GM18870 (cell line): ENCODE measurements at regions not wholly inside any gene's neighbourhood (a gene's known extent, or its start where the extent isn't known, plus 50 kb on each side); places are given as distances from the start of the nearest gene placed in this dataset.

Experiments used
- ATAC-seq: cut with Tn5 transposase; IDR thresholded peaks from one replicate; pipeline ENCODE4 v1.9.1; 2021; ENCODE audit warnings: moderate library complexity; ENCODE audit not compliant: unreplicated experiment

- no peak for ATAC-seq
Observed at GRCh38 chr22:48963405-48963804, 864.3 kb downstream of the BRD1 start.

DNA sequence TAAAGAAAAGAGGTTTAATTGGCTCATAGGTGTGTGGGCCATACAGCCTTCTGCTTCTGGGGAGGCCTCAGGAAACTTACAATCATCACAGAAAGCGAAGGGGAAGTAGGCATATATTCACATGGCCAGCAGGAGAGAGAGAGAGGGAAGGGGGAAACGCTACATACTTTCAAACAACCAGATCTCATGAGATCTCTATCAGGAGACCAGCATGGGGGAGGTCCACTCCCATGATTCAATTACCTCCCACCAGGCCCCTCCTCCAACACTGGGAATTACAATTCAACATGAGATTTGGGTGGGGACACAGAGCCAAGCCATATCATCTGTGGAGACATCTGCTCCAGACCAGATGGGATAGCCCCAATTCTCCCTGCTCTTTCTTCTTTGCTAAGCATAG lies 866.0 kb downstream of the BRD1 start:
- no peak for ATAC-seq

GRCh38 chr22:48960980-48961660 lies 866.6 kb downstream of the BRD1 start:
- ATAC-seq = no peak

GRCh38 chr22:48960576-48960975 lies 867.1 kb downstream of the BRD1 start:
- ATAC-seq = no peak

- ATAC-seq = no peak
Observed at GRCh38 chr22:48959496-48959895, 868.2 kb downstream of the BRD1 start.

- no peak for ATAC-seq
Observed at GRCh38 chr22:48957987-48958321, 869.7 kb downstream of the BRD1 start.

- no peak for ATAC-seq
Observed at GRCh38 chr22:48957311-48957986, 870.2 kb downstream of the BRD1 start.

GRCh38 chr22:48955351-48956311 lies 872.0 kb downstream of the BRD1 start:
- no peak for ATAC-seq

DNA sequence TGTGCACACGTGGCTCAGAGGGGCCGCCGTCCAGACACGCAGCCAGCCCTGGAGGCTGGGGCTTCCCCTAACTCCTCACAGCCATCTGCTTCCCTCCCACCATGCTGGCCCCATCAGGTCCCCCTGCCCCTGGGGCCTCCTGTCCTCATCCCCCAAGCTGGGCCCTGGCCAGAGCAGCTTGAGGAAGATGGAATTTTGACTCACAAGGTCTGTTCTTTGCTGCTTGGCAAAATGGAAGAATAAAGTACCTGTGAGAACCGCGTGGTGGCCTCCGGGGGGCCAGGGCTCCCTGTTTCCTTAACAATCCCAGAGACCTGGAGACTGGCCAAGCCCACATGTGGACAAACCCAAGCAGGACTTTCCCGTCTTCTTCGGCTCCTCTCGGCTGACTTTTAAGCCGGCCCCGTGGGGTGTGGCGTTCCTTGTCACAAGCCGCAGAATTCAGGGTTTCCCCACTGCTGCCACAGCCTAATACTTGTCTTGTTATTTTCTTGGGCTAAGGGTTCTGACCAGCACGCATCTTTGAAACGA lies 872.8 kb downstream of the BRD1 start:
- ATAC-seq = no peak

GRCh38 chr22:48953830-48954229 lies 873.8 kb downstream of the BRD1 start:
- no peak for ATAC-seq

GRCh38 chr22:48953103-48953720 lies 874.5 kb downstream of the BRD1 start:
- ATAC-seq = no peak

GRCh38 chr22:48952256-48953102 lies 875.2 kb downstream of the BRD1 start:
- ATAC-seq = no peak

GRCh38 chr22:48951836-48952235 lies 875.8 kb downstream of the BRD1 start:
- ATAC-seq = no peak

- no peak for ATAC-seq
Observed at GRCh38 chr22:48950151-48950915, 877.3 kb downstream of the BRD1 start.

DNA sequence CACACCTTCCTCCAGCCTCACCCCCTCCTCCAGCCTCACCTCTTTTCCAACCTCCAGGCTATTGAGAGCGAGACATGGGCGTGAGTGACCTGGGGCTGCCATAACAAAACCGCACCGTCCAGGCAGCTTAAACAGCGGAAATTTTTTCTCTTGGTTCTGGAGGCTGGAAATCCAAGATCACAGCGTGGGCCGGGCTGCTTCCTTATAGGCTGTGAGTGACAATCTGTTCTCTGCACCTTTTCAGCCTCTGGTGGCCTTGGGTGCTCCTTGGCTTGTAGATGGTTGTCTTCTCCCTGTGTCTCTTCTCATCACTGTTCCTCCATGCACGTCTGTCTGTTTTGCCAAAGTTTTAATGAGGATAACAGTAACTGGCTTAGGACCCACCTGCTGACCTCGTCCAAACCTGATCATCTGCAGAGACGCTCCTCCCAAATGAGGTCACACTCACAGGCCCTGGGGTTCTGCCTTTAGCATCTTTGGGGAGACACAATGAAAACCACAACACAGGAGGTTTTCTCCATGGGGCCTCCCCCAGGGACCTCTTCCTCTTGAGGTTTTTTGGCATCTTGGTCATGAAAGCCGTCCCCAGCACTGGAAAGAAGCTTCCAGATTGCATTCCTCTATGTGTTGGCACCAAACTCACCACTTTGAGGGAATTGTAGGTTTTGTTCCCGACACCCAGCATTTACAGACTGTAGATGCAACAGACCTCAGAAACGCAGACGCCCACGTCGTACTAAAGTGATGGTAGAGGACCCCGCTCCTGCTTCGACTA lies 878.1 kb downstream of the BRD1 start:
- ATAC-seq = no peak

- no peak for ATAC-seq
Observed at GRCh38 chr22:48948575-48949170, 879.0 kb downstream of the BRD1 start.

GRCh38 chr22:48947636-48948035 lies 880.0 kb downstream of the BRD1 start:
- no peak for ATAC-seq
